Esophagus (tissue), 2 donors: ENCODE measurements at regions not wholly inside any gene's neighbourhood (a gene's known extent, or its start where the extent isn't known, plus 50 kb on each side); places are given as distances from the start of the nearest gene placed in this dataset.

Experiments
- H3K27ac ChIP-seq, 2 donors: one replicate each; pipeline ENCODE4 v1.5.1; 2013; ENCODE audit warnings: low read depth in 2 of 2, mild to moderate bottlenecking in 2 of 2, inconsistent platforms in 1 of 2, low read length in 1 of 2, moderate library complexity in 1 of 2
- H3K27me3 ChIP-seq, 2 donors: one replicate each; pipeline ENCODE4 v1.6.1; 2013; ENCODE audit warnings: low read length in 2 of 2, control low read depth in 1 of 2, mild to moderate bottlenecking in 1 of 2; ENCODE audit not compliant: insufficient read depth in 2 of 2, control insufficient read depth in 1 of 2
- H3K36me3 ChIP-seq, 2 donors: one replicate each; pipeline ENCODE4 v1.6.1; 2013; ENCODE audit warnings: low read length in 1 of 2; ENCODE audit not compliant: control insufficient read depth in 2 of 2, insufficient read depth in 2 of 2
- H3K4me1 ChIP-seq, 2 donors: one replicate each; pipeline ENCODE4 v1.6.1; 2013; ENCODE audit warnings: low read length in 1 of 2; ENCODE audit not compliant: control insufficient read depth in 2 of 2, insufficient read depth in 2 of 2
- H3K4me3 ChIP-seq, 2 donors: one replicate each; pipeline ENCODE4 v1.5.1; 2013; ENCODE audit warnings: low read length in 2 of 2, mild to moderate bottlenecking in 2 of 2, low read depth in 1 of 2, moderate library complexity in 1 of 2
- H3K9me3 ChIP-seq, 2 donors: one replicate each; pipeline ENCODE4 v1.6.1; 2013; ENCODE audit warnings: mild to moderate bottlenecking in 2 of 2, low read depth in 1 of 2, low read length in 1 of 2, moderate library complexity in 1 of 2; ENCODE audit not compliant: control insufficient read depth in 2 of 2, insufficient read depth in 1 of 2
- WGBS, 2 donors: extraction: QIAGEN DNeasy Blood & Tissue Kit; methylation state at CpG; one replicate each; pipeline ENCODE4 v1.1.7; 2013; 5-methylcytosine and 5-hydroxymethylcytosine counted together
- donor health status: healthy with polysubstance abuse.
- donor health status: Bipolar disorder and iron deficiency.

DNA sequence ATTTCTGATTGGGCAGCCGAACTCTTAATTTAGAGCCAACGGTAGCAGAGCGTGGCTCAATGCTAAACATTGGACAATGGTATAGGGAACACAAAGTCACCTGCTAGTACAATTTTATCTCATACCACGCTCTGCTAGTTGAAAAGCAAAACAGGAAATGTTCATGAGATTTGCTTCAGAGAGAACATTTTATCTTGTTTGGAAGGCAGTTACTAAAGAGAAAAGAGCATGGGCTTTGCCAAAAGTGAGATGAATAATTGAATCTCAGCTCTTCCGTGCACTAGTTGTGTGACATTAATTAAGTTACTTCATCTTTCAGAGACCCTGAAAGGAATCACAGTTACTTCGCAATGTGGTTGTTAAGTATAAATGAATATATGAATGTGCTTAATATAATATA, 161.5 kb upstream of the FAM13C start:
- Histone ChIP-seq H3K27ac (peak overlapping the region in 1 of 2 donors; percentile 13), H3K9me3 (no peaks in the 10 kb centered on the region), H3K4me3 (no peak overlapping the region), H3K4me1 (no peaks in the 10 kb centered on the region), H3K27me3 (no peaks in the 10 kb centered on the region), H3K36me3 (no peaks in the 10 kb centered on the region)
- WGBS, 2 donors: 65 to 67% methylated on average over 6 of the region's 6 CpGs

DNA sequence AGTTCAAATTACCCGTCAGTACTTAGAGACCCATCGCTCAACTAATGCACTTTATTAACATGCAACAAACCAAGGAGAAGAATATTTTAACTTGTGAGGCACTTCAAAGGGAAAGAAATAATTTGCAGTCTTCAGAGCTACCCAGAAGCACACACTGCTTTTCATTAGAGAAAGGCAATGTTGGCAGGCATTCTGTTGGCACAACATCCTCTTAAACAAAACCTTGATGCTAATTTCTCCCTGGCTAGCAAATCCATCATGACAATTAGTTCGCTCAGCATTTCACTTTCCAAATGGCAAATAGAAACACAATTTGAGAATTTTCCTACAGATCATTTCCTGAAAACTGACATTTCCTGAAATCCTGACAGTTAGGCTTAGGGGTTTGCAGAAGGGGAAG, 155.6 kb upstream of the FAM13C start:
- no peak overlapping the region for H3K27ac ChIP-seq
- H3K4me3 ChIP-seq: no peak overlapping the region
- no peaks in the 10 kb centered on the region for H3K27me3 ChIP-seq
- H3K4me1 ChIP-seq: no peaks in the 10 kb centered on the region
- H3K9me3 ChIP-seq: no peaks in the 10 kb centered on the region
- H3K36me3 ChIP-seq: no peaks in the 10 kb centered on the region
- 20 to 41% methylated on average over 3 of the region's 3 CpGs for WGBS, 2 donors

DNA sequence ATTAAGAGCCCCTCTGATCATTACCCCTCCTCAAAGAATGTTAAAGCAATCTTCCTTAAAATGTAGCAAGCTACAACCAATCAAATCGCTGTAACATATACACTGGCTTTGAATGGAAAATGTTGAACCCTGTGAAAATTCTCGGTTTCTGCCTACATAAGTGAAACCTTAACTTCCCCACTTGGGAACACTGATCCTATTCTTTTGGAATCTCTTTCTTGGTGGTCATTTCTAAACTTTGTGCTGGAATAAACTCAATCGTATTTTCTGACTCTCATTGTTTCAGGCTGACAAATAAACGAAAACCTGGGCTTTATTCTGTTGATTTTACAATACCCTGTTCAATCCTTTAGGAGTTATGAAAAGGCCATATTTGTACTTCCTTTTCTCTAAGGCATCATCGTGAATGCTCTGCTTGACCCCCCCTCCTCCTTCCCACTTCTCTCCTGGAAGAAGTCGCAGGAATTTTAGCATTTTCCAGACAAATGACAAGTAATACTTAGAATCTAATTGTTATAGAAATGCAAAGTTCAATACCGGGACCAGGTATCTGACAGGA, 155.1 kb upstream of the FAM13C start:
- H3K4me3 ChIP-seq: no peak overlapping the region
- no peaks in the 10 kb centered on the region for H3K36me3 ChIP-seq
- no peaks in the 10 kb centered on the region for H3K27me3 ChIP-seq
- WGBS, 2 donors: 38 to 53% methylated on average over 7 of the region's 7 CpGs
- H3K27ac ChIP-seq: no peak overlapping the region
- H3K4me1 ChIP-seq: no peaks in the 10 kb centered on the region
- H3K9me3 ChIP-seq: no peaks in the 10 kb centered on the region

DNA sequence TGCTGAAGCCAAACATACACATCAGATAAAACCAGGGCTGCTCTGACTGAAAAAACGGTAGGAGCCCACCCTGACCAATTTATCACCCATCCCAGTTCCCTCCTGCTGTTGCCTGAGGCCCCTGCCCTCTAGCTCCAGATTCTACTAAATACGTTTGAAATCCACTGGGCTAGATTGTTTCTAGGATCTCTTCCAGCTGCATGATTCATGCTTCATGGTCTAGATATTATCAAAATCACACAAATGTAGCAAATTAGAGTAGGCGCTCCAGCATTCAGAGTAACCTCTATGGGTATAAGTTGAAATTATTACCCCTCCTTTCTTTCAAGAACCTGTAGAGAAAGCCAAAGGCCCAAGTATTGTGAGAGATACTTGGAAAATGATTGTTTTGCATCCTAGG, 151.2 kb upstream of the FAM13C start:
- Histone ChIP-seq H3K9me3 (no peaks in the 10 kb centered on the region), H3K27me3 (no peaks in the 10 kb centered on the region), H3K4me1 (no peaks in the 10 kb centered on the region), H3K27ac (no peak overlapping the region), H3K36me3 (no peaks in the 10 kb centered on the region), H3K4me3 (no peak overlapping the region)
- WGBS, 2 donors: 26 to 39% methylated on average over 3 of the region's 3 CpGs

DNA sequence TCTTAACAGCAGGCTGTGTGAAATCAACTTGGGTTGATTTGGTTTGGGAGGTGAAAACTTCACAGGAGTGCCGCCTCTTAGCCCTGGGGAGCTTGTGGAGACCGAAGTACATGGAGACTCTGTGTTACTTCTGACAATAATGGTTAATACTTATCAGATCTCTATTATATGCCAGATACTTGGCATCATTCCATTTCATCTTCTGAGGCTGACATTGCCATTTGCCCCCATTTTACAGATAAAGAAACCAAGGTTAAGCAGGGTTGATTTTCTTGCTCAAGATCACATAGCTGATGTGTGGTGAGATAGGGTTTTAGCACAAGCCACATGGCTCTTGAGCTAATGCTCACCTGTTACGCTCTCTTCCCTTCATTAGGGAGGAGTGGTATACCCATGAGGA, 150.6 kb upstream of the FAM13C start:
- no peaks in the 10 kb centered on the region for H3K4me1 ChIP-seq
- 87 to 93% methylated on average over 3 of the region's 3 CpGs for WGBS, 2 donors
- H3K36me3 ChIP-seq: no peaks in the 10 kb centered on the region

DNA sequence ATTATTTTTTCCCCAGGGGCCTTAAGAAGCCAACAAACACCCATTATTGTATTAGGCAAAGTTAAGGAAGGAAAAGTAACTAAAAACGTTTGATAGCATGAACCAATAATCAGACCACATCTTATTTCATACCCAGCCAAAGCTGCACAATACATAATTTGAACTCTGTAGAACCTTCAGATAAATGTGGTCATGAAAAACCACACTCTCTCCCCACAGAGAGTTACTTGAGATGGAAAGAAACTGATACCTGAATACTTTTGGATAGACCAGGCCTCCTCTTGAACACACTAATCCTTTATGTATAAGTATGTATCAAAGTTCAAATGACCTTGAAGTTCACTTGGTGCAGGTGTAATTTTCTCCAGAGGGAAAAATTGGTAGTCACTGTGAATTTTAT, 146.6 kb upstream of the FAM13C start:
- WGBS, 2 donors: 42 to 59% methylated on average over 1 of the region's 1 CpG
- Histone ChIP-seq H3K27ac (no peak overlapping the region), H3K4me3 (no peak overlapping the region), H3K27me3 (no peaks in the 10 kb centered on the region), H3K9me3 (peaks cover 0 to 2% of the 10 kb centered on the region in 2 donors), H3K36me3 (no peaks in the 10 kb centered on the region), H3K4me1 (no peaks in the 10 kb centered on the region)

More for the DNA sequence above, 150.6 kb upstream of the FAM13C start:
- Histone ChIP-seq H3K9me3 (peaks cover 0 to 2% of the 10 kb centered on the region in 2 donors), H3K27me3 (no peaks in the 10 kb centered on the region), H3K4me3 (no peak overlapping the region), H3K27ac (no peak overlapping the region)

DNA sequence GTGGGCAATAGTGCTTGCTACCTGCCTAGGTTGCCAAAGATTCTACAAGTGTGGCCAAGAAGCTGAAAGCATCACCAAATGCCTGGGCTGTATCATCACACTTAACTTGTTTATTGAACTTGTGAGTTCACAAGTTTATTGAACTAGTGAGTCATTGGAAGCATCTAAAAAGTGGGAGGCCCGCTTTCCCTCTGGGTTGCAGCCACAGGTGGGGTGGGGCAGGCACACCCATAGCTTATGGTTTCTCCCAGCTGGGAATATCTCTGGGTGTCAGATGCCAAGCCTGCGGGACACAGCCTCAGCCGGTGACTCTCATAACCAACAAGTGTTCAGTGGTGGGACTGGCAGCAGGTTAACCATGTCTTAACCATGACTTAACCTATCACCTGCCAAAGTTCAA, 145.9 kb upstream of the FAM13C start:
- peaks cover 0 to 2% of the 10 kb centered on the region in 2 donors for H3K9me3 ChIP-seq
- no peak overlapping the region for H3K4me3 ChIP-seq
- WGBS, 2 donors: 51 to 66% methylated on average over 3 of the region's 3 CpGs
- H3K4me1 ChIP-seq: no peaks in the 10 kb centered on the region
- no peaks in the 10 kb centered on the region for H3K36me3 ChIP-seq
- H3K27ac ChIP-seq: no peak overlapping the region
- H3K27me3 ChIP-seq: no peaks in the 10 kb centered on the region

DNA sequence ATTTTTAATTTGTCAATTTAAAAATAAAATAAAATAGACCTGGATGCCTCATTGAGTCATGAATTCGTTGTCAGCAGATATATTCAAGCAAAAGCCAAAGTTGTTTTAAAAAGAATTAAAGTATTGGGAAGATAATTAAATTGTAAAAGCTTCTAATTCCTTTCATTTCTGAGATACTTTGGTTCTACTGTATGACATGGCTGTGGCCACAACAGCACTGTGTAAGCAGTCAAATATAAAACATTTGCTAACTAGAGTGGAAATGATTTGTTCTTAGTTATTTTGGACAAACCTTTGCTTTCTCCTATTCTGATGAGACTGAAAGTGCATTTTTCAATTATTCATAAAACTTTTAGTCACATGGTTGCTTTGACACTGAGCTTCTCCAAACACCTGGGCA, 143.6 kb upstream of the FAM13C start:
- WGBS, 2 donors: 52 to 57% methylated on average over 1 of the region's 1 CpG
- no peak overlapping the region for H3K4me3 ChIP-seq
- H3K27ac ChIP-seq: no peak overlapping the region
- H3K9me3 ChIP-seq: peaks cover 0 to 2% of the 10 kb centered on the region in 2 donors
- H3K36me3 ChIP-seq: no peaks in the 10 kb centered on the region
- H3K27me3 ChIP-seq: no peaks in the 10 kb centered on the region
- H3K4me1 ChIP-seq: no peaks in the 10 kb centered on the region

DNA sequence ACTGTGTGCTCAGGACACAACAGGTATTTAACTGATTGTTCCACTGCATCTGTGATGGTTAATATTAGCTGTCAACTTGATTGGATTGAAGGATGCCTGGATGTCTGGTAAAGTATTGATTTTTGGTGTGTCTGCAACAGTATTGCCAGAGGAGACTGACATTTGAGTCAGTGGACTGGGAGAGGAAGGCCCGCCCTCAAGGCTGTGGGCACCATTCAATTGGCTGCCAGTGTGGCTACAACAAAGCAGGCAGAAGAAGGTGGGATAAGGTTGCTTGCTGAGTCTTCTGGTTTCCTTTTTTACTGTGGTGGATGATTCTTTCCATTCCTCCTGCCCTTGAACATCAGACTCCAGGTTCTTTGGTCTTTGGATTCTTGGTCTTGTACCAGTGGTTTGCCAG, 137.1 kb upstream of the FAM13C start:
- H3K4me3 ChIP-seq: no peak overlapping the region

DNA sequence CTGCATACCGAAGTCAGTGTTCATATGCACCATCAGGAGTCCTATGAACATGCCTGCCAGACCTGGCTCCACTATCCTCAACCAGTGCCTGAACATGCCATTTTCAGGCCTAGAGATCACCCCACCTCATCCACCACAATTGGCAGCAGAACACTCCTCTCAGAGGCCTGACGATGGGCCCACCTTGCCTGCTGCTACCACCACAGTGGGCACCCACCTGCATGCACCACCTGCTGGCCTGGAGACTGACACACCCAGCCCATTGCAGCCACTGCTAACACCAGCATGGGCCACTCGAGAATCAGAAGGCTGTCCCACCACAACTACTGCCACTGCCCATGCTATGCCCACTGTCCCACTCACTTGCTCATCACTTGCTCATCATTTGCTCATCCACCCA, 130.7 kb upstream of the FAM13C start:
- Histone ChIP-seq H3K27ac (no peak overlapping the region), H3K4me3 (no peak overlapping the region), H3K36me3 (no peaks in the 10 kb centered on the region), H3K9me3 (peaks cover 2 to 5% of the 10 kb centered on the region in 2 donors), H3K4me1 (no peaks in the 10 kb centered on the region), H3K27me3 (no peaks in the 10 kb centered on the region)
- 86 to 91% methylated on average over 3 of the region's 3 CpGs for WGBS, 2 donors

More for the DNA sequence above, 137.1 kb upstream of the FAM13C start:
- 91 to 92% methylated on average over 1 of the region's 1 CpG for WGBS, 2 donors
- no peaks in the 10 kb centered on the region for H3K36me3 ChIP-seq
- no peaks in the 10 kb centered on the region for H3K4me1 ChIP-seq
- no peaks in the 10 kb centered on the region for H3K27me3 ChIP-seq
- H3K27ac ChIP-seq: no peak overlapping the region
- peaks cover 2 to 5% of the 10 kb centered on the region in 2 donors for H3K9me3 ChIP-seq
